ENCODE measurements at regions not wholly inside any gene's neighbourhood (a gene's known extent, or its start where the extent isn't known, plus 50 kb on each side); places are given as distances from the start of the nearest gene placed in this dataset.
"Not testable (repeated sequence)": the region's sequence is repeated elsewhere in the genome, so short reads cannot be mapped to it uniquely, and the experiment has no call there.

GRCh38 chr14:53741479-53742232 is 215.0 kb downstream of the BMP4 start:
- no peak for DNase-seq

- DNase-seq = no peak
These were observed 216.1 kb downstream of the BMP4 start for GRCh38 chr14:53740570-53740969.

- DNase-seq = no peak
These were observed 220.7 kb downstream of the BMP4 start for GRCh38 chr14:53735916-53736315.

- no peak for DNase-seq
These were observed 233.4 kb downstream of the BMP4 start for GRCh38 chr14:53723221-53723620.

GRCh38 chr14:53719536-53719935 is 237.1 kb downstream of the BMP4 start:
- no peak for DNase-seq

GRCh38 chr14:53716578-53716977 is 240.0 kb downstream of the BMP4 start:
- no peak for DNase-seq

- DNase-seq = no peak
These were observed 241.4 kb downstream of the BMP4 start for GRCh38 chr14:53715193-53715721.

GRCh38 chr14:53714495-53715192 is 242.0 kb downstream of the BMP4 start:
- no peak for DNase-seq

- DNase-seq = not testable (repeated sequence)
These were observed 243.7 kb downstream of the BMP4 start for GRCh38 chr14:53712901-53713300.

- no peak for DNase-seq
These were observed 245.4 kb downstream of the BMP4 start for GRCh38 chr14:53711205-53711604.

- DNase-seq = no peak
These were observed 246.0 kb downstream of the BMP4 start for GRCh38 chr14:53710615-53711014.

GRCh38 chr14:53709381-53709780 is 247.2 kb downstream of the BMP4 start:
- DNase-seq = no peak

- no peak for DNase-seq
These were observed 253.2 kb downstream of the BMP4 start for GRCh38 chr14:53703457-53703856.

GRCh38 chr14:53701108-53701875 is 255.3 kb downstream of the BMP4 start:
- no peak for DNase-seq

GRCh38 chr14:53696217-53696965 is 260.2 kb downstream of the BMP4 start:
- no peak for DNase-seq

- DNase-seq = no peak
These were observed 260.9 kb downstream of the BMP4 start for GRCh38 chr14:53695692-53696214.

- DNase-seq = no peak
These were observed 263.7 kb downstream of the BMP4 start for GRCh38 chr14:53692885-53693284.

- DNase-seq = no peak
These were observed 264.2 kb downstream of the BMP4 start for GRCh38 chr14:53692451-53692850.

GRCh38 chr14:53683229-53683628 is 273.4 kb downstream of the BMP4 start:
- DNase-seq = no peak

- no peak for DNase-seq
These were observed 284.1 kb downstream of the BMP4 start for GRCh38 chr14:53672526-53672925.

- no peak for DNase-seq
These were observed 285.9 kb downstream of the BMP4 start for GRCh38 chr14:53670701-53671100.

GRCh38 chr14:53668897-53669296 is 287.7 kb downstream of the BMP4 start:
- DNase-seq = no peak
